Activated CD8-positive, alpha-beta memory T cell treated with anti-CD3 and anti-CD28 coated beads for 24 hours (primary cell): ENCODE measurements at regions not wholly inside any gene's neighbourhood (a gene's known extent, or its start where the extent isn't known, plus 50 kb on each side); places are given as distances from the start of the nearest gene placed in this dataset.
"Not testable (repeated sequence)": the region's sequence is repeated elsewhere in the genome, so short reads cannot be mapped to it uniquely, and the experiment has no call there.

ENCODE experiments used
- DNase-seq: peaks from one replicate; pipeline ENCODE4 v3.0.0-alpha.2; 2020

DNA sequence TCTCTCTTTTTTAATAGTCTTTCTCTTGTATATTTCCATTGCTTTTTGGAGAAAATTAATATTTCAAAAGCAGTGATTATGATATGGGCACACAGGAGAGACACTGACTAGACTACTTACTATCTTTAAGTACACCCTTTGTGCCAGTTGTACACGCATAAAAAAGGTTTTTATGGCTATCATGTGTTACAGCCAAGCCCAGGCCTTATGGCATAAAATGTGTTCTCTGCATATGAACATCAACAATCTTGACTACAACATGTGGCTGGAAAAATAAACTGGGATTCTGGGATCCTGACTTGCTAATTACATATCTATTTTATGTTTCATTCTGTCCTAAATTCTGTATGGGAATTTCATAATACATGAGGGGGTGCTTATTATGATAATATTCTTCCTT lies 1401.8 kb downstream of the SLITRK5 start:
- DNase-seq, result no peak

DNA sequence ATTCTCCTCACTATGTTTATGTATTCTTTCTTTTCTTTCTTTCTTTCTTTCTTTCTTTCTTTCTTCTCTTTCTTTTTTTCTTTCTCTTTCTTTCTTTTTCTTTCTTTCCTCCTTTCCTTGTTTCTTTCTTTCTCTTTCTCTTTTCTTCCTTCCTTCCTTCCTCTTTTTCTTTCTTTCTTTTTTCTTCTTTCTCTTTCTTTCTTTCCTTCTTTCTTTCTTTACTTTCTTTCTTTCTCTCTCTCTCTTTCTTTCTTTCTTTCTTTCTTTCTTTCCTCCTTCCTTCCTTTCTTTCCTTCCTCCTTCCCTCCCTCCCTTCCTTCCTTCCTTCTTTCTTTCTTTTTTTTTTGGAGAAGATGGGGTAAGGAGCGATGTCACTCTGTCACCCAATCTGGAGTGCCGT lies 1405.5 kb downstream of the SLITRK5 start:
- DNase-seq, result no peak

DNA sequence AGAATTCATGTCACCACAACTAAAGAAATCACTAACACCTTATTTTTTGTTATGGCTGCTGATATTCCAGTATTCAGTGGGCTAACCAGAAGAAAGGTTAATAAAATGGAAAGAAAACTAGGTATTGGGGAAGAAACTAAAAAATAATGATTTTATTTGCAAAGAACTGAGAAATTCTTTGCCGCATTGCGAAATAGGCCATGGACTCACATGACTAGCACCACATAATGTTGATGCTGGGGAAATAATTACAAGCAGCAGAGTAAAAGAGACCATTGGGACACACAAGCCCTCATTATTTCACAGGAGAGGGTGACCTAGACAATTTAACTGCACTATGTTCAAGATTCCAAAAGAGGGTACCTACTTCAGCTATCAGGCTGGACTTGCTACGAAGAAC lies 1411.5 kb downstream of the SLITRK5 start:
- no peak for DNase-seq

- DNase-seq, result not testable (repeated sequence)
These were observed 1416.9 kb downstream of the SLITRK5 start for GRCh38 chr13:89088107-89088506.

DNA sequence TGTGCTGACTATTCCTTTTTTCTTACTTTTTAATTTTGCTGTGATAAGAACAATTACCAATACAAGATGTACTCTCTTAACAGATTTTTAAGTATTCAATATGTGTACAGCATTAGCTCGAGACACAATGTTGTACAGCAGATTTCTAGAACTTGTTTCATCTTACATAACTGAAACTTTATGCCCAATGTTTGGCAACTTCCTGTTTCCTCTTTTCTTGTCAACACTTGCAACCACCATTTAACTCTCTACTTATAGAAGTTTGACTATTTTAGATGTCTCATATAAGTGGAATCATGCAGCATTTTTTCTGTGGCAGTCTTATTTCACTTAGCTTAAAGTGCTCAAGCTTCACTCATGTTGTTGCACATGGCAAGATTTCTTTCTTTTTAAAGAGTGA lies 1426.8 kb downstream of the SLITRK5 start:
- no peak for DNase-seq

GRCh38 chr13:89113744-89114143 lies 1442.6 kb downstream of the SLITRK5 start:
- no peak for DNase-seq

DNA sequence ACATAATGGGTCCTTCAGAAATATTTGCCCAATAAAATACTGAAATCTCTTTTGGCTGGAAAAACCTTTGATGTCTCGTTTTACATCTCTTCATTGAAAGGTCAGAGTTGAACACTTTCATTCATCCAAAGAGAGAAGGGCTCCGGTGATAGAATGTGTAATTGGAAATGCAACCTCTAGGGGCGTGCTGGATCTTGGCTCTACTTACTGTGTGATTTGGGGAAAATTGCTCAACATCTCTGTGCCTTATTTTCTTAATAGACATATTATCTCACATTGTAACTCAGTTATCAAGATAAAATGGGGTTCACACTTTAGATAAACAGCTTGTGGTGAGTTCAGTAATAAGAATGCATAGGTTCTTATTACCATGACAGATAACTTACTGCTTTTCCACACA lies 1444.1 kb downstream of the SLITRK5 start:
- DNase-seq, result no peak

DNA sequence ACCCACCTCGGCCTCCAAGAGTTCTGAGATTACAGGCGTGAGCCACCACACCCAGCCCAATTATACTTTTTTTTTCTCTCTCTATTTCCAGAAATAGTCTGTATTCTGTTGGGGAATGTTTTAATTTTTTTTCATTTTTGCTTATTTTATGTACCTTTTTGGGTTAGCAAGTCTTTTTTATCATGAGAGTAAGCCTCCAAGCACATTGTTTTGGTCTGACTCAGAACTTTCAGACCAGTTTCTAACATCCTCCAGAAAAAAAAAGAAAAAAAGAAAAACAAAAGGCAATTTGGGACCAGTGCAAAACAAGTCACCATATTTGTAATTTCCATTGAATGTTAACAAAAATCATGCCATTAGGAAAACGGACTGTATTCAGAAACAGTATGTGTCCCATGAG lies 1465.5 kb downstream of the SLITRK5 start:
- DNase-seq, result no peak

DNA sequence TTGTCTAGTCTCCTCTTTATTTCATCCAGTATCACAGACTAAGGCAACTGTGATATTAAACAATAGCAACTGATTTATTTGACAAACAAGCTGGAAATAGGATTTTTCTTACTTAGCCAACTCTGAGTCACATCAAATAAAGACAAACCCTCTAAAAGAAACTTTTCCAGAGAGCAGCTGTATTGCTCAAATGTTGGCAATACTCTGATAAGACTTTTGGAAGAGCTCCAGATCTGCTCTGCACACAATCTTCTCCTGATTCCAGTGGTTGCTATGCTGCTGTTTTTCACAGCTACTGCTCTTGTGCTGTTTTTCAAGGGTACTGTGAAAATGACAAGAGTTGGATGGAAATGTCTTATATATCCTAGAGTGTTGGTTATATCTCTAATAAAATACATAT lies 1479.2 kb downstream of the SLITRK5 start:
- no peak for DNase-seq

- DNase-seq, result no peak
These were observed 1482.8 kb downstream of the SLITRK5 start for GRCh38 chr13:89153941-89154340.

DNA sequence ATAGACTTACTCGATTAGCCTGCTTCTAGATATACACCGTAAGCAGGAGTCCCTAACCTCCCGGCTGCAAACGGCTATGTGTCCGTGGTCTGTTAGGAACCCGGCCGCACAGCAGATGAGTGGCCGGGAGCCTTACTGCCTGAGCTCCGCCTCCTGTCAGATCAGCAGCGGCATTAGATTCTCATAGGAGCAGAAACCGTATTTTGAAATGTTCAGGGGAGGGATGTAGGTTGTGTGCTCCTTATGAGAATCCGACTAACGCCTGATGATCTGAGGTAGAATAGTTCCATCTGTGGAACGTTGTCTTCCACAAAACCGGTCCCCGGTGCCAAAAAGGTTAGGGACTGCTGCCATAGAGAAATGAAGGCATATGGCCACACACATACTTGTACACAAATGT lies 1491.9 kb downstream of the SLITRK5 start:
- no peak for DNase-seq

DNA sequence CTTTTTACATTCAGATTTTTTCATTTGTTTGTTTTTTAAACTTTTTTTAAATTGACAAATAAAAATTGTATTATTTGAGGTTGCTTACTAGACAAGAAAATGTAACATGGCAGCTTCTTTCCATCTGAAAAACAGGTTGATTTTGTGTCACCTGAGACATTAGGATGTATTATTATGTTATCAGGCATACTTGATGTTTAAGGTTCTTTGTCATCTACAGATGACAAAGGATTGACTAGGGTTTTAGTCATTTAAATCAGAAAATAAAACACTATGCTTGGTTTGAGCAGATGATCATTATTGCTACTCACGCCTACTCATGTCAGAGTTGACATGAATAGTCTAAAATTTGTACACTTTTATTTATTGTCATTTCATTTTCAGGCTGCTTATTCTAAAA lies 1494.5 kb downstream of the SLITRK5 start:
- no peak for DNase-seq

GRCh38 chr13:89169951-89170350 lies 1498.8 kb downstream of the SLITRK5 start:
- DNase-seq, result no peak

DNA sequence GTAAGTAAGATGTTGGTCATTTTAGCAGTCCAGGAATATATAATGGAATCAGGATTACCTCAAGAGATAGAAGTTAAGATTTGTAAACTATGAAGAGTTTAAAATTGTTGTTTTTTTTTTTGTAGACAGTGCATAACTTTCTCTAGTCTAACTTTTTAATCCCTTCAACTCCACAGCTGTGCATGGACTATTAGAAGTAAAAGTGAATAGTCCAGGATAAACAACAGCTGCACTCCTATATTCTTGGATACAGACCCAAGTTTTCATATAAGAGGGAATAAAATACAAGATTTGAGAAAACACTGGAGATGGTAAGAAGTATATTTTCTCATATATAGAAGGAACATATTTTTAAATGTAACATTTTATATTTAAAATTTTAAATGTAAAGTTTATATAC lies 1509.9 kb downstream of the SLITRK5 start:
- no peak for DNase-seq

DNA sequence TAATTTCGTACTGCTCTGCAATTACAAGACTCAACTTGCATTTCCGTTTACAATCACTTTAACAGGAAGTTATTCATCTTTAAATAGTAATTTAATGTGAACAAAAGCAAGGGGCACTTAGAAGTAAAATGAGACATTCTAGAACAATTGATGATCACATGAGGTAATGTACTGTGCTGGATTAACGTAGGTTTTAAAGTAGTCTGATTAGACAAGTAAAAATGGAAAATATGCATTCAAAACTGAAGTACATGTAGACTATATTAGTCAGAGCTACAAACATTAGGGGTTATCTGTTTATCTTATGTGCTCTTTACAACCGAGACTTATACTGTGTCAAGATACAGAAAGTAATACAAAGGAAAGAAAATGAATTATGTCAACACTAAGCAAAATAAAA lies 1528.0 kb downstream of the SLITRK5 start:
- no peak for DNase-seq

DNA sequence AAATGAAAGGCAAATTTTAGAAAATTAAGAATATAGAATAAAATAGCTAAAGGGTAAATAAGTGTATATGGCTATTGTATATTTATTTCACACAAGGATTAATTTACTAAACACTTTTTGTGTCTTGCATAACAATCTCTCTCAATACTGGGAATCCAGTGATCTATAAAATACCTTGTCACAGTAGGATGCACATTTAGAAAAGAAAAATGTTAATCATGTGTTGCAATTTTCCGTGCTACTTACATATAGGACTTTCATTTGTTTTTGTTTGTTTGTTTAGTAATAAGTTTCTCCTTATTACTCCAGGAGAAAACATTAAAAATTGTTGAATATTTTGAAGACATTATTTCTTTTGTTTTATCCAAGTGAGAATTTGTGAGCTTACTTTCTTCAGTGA lies 1533.3 kb downstream of the SLITRK5 start:
- DNase-seq, result no peak

- DNase-seq, result no peak
These were observed 1534.8 kb downstream of the SLITRK5 start for GRCh38 chr13:89205856-89206520.

DNA sequence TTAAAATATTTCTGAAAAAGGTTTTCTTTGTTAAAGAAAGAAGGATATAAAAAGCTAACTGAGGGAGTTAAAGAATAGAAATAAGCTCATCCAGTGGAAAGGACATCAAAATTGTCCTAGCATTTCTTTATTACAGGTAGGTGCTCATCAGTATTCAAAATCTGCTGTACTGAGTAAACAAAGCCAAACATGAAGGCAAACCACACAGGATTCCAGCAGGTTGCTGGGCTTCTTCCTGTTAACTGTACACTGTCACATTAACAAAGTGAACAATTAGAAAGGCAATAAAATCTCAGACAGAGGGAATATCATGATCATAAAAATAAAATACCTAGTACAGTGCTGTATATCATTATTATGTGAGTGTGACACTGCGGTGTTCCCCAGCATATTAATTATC lies 1541.0 kb downstream of the SLITRK5 start:
- no peak for DNase-seq

DNA sequence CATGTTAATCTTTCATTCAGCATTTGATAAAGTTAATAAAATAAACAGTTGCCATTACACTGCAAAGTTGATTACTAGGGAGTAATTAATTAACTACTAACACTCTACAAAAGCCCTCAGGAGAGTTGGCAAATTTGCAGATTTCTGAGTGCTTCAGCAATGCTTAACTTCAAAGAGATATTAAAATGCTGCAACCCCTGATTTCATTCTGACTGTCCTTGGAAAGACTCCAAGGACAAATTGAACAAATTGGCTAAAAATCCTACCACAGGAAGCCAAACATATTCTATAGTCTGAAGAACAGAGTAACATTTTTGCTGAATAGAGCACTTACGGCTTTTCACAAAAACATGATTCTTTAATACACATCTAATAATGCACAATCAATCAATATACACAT lies 1543.0 kb downstream of the SLITRK5 start:
- DNase-seq, result no peak

DNA sequence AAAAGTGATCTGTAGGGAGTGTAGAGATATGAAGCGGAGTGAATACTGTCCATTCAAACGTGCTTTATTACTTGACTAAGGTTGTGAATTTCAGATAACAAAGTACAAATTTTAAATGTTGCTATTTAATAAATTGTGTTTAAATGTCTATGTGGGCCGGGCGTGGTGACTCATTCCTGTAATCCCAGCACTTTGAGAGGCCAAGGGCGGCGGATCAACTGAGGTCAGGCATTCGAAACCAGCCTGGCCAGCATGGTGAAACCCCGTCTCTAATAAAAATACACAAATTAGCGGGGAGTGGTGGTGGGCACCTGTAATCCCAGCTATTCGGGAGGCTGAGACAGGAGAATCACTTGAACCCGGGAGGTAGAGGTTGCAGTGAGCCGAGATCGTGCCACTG lies 1544.1 kb downstream of the SLITRK5 start:
- not testable (repeated sequence) for DNase-seq

DNA sequence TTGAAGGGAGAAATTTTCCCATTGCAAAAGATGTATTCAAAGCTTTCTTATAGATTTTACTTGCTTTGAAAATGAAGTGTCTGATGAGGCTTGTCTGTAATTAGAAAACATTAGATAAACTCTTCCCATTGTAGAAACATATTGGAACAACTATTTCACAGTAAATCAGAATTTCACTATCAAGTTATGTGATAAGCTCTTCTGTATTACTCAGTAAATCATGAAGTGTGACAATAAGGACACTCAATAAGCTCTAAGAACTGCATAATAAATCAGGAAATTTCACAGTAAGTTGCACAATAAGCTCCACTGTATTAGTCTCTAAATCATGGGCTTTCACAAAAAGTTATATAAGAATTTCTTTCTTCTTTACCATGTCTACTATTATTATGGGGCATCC lies 1546.6 kb downstream of the SLITRK5 start:
- DNase-seq, result no peak

- DNase-seq, result no peak
These were observed 1550.5 kb downstream of the SLITRK5 start for GRCh38 chr13:89221557-89222158.

DNA sequence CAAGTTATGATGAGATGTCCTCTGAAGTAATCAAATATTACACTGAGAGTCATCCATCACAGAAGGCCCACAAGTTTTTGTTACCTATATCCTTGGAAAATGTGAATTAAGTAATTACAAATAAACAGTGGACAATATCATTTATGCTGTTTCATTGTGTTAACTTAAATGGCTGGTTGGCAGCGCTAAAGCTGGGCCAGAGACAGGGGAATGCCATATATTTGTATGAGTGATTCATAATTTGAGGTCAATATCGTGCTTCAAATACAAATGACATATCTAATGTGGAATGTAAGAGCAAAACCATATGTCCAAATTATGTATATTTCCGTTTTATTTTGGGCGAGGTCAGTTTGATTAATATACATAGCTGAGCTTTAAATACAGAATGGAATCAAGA lies 1556.2 kb downstream of the SLITRK5 start:
- no peak for DNase-seq

DNA sequence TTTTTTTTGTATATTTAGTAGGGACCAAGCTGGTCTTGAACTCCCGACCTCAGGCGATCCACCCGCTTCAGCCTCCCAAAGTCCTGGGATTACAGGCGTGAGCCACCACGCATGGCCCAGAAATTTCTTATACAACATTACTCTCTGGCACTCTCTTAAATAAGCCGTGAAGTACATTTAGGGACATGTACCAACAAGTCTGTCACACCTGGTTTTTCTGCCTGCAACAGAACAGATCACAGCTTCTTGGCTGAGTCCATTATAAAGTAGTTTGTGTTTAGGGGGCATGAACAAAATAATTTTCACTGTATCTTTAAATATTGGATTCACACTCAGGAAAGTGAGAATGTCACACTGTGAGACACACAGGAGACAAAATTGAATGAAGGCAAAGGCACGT lies 1567.3 kb downstream of the SLITRK5 start:
- no peak for DNase-seq
